SIG-M5 treated with dmso at 0.1 percent for 504 hours (cell line): ENCODE measurements at regions not wholly inside any gene's neighbourhood (a gene's known extent, or its start where the extent isn't known, plus 50 kb on each side); places are given as distances from the start of the nearest gene placed in this dataset.

ENCODE experiments used
- DNase-seq: peaks from one replicate; lab custom pipeline; 2025; ENCODE audit not compliant: unreplicated experiment; lab: John Stamatoyannopoulos, UW

- no peak for DNase-seq
Measured at GRCh38 chr1:234746798-234747196, 136.8 kb upstream of the IRF2BP2 start.

- no peak for DNase-seq
Measured at GRCh38 chr1:234745844-234746797, 136.1 kb upstream of the IRF2BP2 start.

- no peak for DNase-seq
Measured at GRCh38 chr1:234745276-234745675, 135.3 kb upstream of the IRF2BP2 start.

- no peak for DNase-seq
Measured at GRCh38 chr1:234743791-234744611, 134.0 kb upstream of the IRF2BP2 start.

GRCh38 chr1:234742622-234743021 is 132.6 kb upstream of the IRF2BP2 start:
- DNase-seq = no peak

- DNase-seq = no peak
Measured at GRCh38 chr1:234737967-234738314, 128.0 kb upstream of the IRF2BP2 start.

GRCh38 chr1:234735916-234736315 is 125.9 kb upstream of the IRF2BP2 start:
- DNase-seq = no peak

GRCh38 chr1:234735476-234735875 is 125.5 kb upstream of the IRF2BP2 start:
- no peak for DNase-seq

- DNase-seq = no peak
Measured at GRCh38 chr1:234734869-234735268, 124.9 kb upstream of the IRF2BP2 start.

- DNase-seq = no peak
Measured at GRCh38 chr1:234734412-234734835, 124.4 kb upstream of the IRF2BP2 start.

- no peak for DNase-seq
Measured at GRCh38 chr1:234733427-234733826, 123.4 kb upstream of the IRF2BP2 start.

- DNase-seq = no peak
Measured at GRCh38 chr1:234732671-234733390, 122.9 kb upstream of the IRF2BP2 start.

- DNase-seq = no peak
Measured at GRCh38 chr1:234732260-234732659, 122.3 kb upstream of the IRF2BP2 start.

GRCh38 chr1:234731569-234732085 is 121.6 kb upstream of the IRF2BP2 start:
- no peak for DNase-seq

- DNase-seq = no peak
Measured at GRCh38 chr1:234730770-234731568, 121.0 kb upstream of the IRF2BP2 start.

GRCh38 chr1:234730475-234730769 is 120.4 kb upstream of the IRF2BP2 start:
- no peak for DNase-seq

GRCh38 chr1:234729561-234730474 is 119.8 kb upstream of the IRF2BP2 start:
- no peak for DNase-seq

GRCh38 chr1:234728740-234729139 is 118.8 kb upstream of the IRF2BP2 start:
- DNase-seq = no peak
